ENCODE measurements at regions not wholly inside any gene's neighbourhood (a gene's known extent, or its start where the extent isn't known, plus 50 kb on each side); places are given as distances from the start of the nearest gene placed in this dataset.

DNA sequence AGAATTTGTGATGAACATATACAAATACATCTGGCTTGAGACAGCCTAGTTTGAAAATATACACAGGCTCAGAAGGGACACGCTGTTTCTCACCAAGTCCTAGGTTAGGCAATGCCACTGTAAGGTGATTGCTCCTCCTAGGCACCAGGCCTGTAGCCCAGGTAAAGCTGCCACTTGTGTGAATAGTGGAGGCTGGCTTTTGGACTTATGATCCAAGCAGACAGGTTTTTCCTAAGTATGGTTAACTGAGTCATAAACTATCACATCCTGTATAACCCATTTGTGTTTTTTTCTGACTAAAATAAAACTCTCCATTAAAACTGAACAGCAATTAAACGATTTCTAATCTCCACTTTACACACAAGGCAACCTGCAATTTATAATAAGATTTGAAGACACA is 81.0 kb downstream of the SEMA4F start:
- no peak for DNase-seq (ENCODE audit: low read depth)
- no peak overlapping the region for H3K4me3 ChIP-seq (ENCODE audit: low read length)
- TF ChIP-seq, protein P1, sequence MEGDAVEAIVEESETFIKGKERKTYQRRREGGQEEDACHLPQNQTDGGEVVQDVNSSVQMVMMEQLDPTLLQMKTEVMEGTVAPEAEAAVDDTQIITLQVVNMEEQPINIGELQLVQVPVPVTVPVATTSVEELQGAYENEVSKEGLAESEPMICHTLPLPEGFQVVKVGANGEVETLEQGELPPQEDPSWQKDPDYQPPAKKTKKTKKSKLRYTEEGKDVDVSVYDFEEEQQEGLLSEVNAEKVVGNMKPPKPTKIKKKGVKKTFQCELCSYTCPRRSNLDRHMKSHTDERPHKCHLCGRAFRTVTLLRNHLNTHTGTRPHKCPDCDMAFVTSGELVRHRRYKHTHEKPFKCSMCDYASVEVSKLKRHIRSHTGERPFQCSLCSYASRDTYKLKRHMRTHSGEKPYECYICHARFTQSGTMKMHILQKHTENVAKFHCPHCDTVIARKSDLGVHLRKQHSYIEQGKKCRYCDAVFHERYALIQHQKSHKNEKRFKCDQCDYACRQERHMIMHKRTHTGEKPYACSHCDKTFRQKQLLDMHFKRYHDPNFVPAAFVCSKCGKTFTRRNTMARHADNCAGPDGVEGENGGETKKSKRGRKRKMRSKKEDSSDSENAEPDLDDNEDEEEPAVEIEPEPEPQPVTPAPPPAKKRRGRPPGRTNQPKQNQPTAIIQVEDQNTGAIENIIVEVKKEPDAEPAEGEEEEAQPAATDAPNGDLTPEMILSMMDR (conservative IDR thresholded peaks at IDR 0.05; ENCODE audit: low read length): no peak

DNA sequence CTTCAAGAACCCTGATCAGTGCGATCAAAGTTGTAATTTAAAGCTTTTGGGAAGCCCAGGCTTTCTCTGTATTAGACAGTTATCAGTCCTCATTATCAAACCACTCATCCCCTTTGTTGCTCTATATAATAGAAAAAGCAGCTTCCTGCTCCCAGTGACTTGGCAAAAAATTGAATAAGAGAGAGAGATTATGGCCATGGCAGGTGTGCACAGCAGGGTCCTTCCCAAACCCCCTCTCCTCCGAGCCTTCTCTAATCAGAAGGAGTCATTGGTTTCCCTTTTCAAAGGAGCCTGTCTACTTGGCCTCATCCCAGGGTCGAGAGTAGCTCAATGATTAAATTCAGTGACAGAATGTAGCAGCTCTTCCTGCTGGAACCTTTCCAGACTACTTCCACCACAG is 81.5 kb downstream of the SEMA4F start:
- no peak overlapping the region for H3K4me3 ChIP-seq (ENCODE audit: low read length)
- DNase-seq (ENCODE audit: low read depth): no peak
- TF ChIP-seq, protein P1 (conservative IDR thresholded peaks at IDR 0.05; ENCODE audit: low read length): no peak

DNA sequence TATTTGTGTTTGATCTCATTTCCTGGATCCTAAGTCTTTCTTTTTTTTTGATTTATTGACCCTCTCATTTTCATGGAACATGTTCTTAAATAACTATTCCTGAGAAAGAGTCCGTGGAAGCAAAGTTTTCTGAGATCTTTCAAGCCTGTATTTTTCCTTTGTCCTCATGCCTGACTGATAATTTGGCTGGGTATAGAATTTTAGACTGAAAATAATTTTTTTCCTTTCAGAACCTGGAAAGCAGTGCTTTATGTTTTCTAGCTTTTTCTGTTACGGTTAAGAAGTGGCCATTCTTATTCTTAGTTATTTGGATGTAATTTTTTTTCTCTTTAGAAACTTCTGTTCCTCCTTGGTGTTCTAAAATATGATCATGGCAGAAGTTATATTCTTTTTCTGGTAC is 82.5 kb downstream of the SEMA4F start:
- TF ChIP-seq, protein P1 (conservative IDR thresholded peaks at IDR 0.05; ENCODE audit: low read length): no peak
- DNase-seq (ENCODE audit: low read depth): no peak
- H3K4me3 ChIP-seq (ENCODE audit: low read length): no peak overlapping the region

DNA sequence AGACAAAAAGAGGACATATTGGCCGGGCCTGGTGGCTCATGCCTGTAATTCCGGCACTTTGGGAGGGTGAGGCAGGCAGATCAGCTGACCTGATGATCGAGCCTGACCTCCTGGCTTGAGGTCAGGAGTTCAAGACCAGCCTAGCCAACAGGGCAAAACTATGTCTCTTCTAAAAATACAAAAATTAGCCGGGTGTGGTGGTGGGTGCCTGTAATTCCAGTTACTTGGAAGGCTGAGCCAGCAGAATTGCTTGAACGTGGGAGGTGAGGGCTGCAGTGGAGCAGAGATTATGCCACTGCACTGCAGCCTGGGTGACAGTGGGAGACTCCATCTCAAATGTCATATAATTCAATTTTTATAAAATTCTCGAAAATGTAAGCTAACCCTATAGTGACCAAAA is 84.5 kb downstream of the SEMA4F start:
- TF ChIP-seq, protein P1 (conservative IDR thresholded peaks at IDR 0.05; ENCODE audit: low read length): no peak
- no peak for DNase-seq (ENCODE audit: low read depth)
- H3K4me3 ChIP-seq (ENCODE audit: low read length): no peak overlapping the region

DNA sequence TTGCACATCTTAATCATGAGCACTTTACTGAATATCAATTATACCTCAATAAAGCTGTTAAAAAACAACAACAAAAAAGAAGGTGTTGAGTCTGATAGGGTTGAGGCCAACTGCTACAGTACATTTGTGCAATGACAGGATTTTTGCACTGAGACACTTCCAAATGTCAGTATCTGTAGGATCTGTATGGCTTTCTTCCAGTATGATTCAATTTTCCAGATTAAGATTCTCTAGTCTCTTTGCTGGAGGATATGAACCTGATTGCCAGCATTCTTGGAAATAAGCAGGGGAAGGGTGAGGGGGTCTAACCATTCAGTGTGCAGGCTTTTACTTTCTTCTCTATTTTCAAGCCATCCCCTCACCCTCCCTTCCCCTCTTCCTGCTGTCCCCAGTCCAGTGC is 85.1 kb downstream of the SEMA4F start:
- TF ChIP-seq, protein P1 (conservative IDR thresholded peaks at IDR 0.05; ENCODE audit: low read length): no peak
- no peak overlapping the region for H3K4me3 ChIP-seq (ENCODE audit: low read length)
- DNase-seq (ENCODE audit: low read depth): no peak

DNA sequence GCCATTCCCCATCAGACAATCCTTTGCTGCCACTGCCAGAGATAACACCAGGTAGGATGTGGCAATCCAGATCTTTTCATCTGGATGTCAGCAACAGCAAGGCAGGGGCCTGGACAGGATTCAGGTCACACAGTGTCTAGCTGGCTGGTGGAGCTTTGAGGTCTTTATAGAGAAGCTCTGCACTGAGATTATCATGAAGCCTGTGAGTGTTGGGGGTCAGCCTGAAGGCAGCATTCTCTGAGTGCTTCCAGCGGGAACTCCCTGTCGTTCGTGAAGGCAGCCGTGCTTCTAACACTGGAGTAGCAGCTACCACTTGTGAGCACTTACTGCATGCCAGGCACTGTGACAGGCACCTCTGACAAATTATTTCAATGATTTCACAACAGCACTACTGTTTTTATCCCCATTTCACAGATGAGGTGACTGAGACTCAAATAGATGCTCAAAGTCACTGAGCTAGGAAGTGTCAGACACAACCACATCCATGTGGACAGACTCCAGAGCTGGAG is 85.7 kb downstream of the SEMA4F start:
- no peak for DNase-seq (ENCODE audit: low read depth)
- TF ChIP-seq, protein P1 (conservative IDR thresholded peaks at IDR 0.05; ENCODE audit: low read length): no peak
- H3K4me3 ChIP-seq (ENCODE audit: low read length): no peak overlapping the region

DNA sequence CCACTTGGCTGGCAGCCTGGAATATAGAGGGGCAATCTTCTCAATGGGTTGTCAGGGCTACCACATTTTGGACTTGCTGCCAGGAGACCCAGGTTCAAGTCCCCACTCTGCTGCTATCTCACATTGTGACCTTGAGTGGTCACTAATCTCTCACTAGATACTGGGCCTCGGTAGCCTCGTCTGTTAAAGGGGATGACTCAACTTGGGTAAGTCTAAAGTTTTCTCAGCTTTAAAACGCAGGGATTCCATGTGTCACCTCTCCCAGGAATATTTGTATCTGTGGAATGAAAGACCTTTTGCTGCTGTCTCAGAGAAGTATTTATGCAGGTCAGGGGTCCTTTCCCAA is 86.3 kb downstream of the SEMA4F start:
- no peak overlapping the region for H3K4me3 ChIP-seq (ENCODE audit: low read length)

More for the DNA sequence above, 86.3 kb downstream of the SEMA4F start:
- TF ChIP-seq, protein P1 (conservative IDR thresholded peaks at IDR 0.05; ENCODE audit: low read length): no peak
- DNase-seq (ENCODE audit: low read depth): no peak

Measured in AG10803 (cell line).